OCI-LY7 (cell line): ENCODE measurements at regions not wholly inside any gene's neighbourhood (a gene's known extent, or its start where the extent isn't known, plus 50 kb on each side); places are given as distances from the start of the nearest gene placed in this dataset.

Experiments
- BruUV-seq: library from RNA; stranded (reverse); fragments of 400-500 nt; replicated peaks from 2 replicates; lab custom pipeline; 2021; lab: Mats Ljungman, UMichigan
- CTCF ChIA-PET: fragments of 300-600 bp; sonication (Branson Sonifier 250); formaldehyde crosslinking; loops from one replicate; lab custom pipeline; 2022; ENCODE audit warnings: antibody characterized with exemption; ENCODE audit not compliant: unreplicated experiment; lab: Charles Lee
- POLR2A ChIA-PET: fragments of 300-600 bp; sonication (Branson Sonifier 250); formaldehyde crosslinking; loops from one replicate; lab custom pipeline; 2022; ENCODE audit warnings: antibody characterized with exemption; lab: Charles Lee
- DNase-seq: peaks from one replicate; pipeline ENCODE4 v3.0.0-alpha.2; 2015; ENCODE audit warnings: low spot score
- H2AFZ ChIP-seq: fragments of 200-600 bp; sonication (generic), shearing (Covaris generic); 2 replicates; pipeline ENCODE4 v1.6.1; 2014; ENCODE audit warnings: mild to moderate bottlenecking, antibody characterized with exemption, low read length, moderate library complexity
- H3K27ac ChIP-seq: fragments of 200-600 bp; sonication (generic); 2 replicates; pipeline ENCODE4 v1.5.1; 2014; ENCODE audit warnings: mixed run types, low read depth, mild to moderate bottlenecking, moderate library complexity, low read length, inconsistent platforms; ENCODE audit not compliant: poor library complexity, severe bottlenecking
- H3K36me3 ChIP-seq: fragments of 200-600 bp; sonication (generic); 2 replicates; pipeline ENCODE4 v1.6.1; 2014; ENCODE audit warnings: mild to moderate bottlenecking, antibody characterized with exemption, low read length, moderate library complexity, mixed read lengths; ENCODE audit not compliant: insufficient read depth
- H3K4me1 ChIP-seq: fragments of 200-600 bp; sonication (generic); 2 replicates; pipeline ENCODE4 v1.5.1; 2014; ENCODE audit warnings: mild to moderate bottlenecking, low read length; ENCODE audit not compliant: insufficient read depth, poor library complexity, severe bottlenecking
- H3K4me2 ChIP-seq: fragments of 200-600 bp; sonication (generic); 2 replicates; pipeline ENCODE4 v1.6.1; 2014; ENCODE audit warnings: mild to moderate bottlenecking, low read length
- H3K4me3 ChIP-seq: fragments of 200-600 bp; sonication (generic); 2 replicates; pipeline ENCODE4 v1.5.1; 2014; ENCODE audit warnings: mild to moderate bottlenecking, low read depth, low read length; ENCODE audit not compliant: poor library complexity, severe bottlenecking
- H3K79me2 ChIP-seq: fragments of 200-600 bp; sonication (generic); 2 replicates; pipeline ENCODE4 v1.6.1; 2016; ENCODE audit warnings: low read depth, mild to moderate bottlenecking, low read length, moderate library complexity, mixed read lengths; ENCODE audit not compliant: insufficient read depth
- H3K9me2 ChIP-seq: fragments of 200-600 bp; sonication (generic); 2 replicates; pipeline ENCODE4 v1.6.1; 2016; ENCODE audit warnings: mild to moderate bottlenecking, low read length, mixed read lengths; ENCODE audit not compliant: insufficient read depth
- H3K9me3 ChIP-seq: fragments of 200-600 bp; sonication (generic); 2 replicates; pipeline ENCODE4 v1.6.1; 2014; ENCODE audit warnings: mild to moderate bottlenecking, mixed run types, low read length, mixed read lengths
- H4K20me1 ChIP-seq: fragments of 200-600 bp; sonication (generic); 2 replicates; pipeline ENCODE4 v1.6.1; 2014; ENCODE audit warnings: mild to moderate bottlenecking, antibody characterized with exemption, low read length, moderate library complexity, mixed read lengths; ENCODE audit not compliant: insufficient read depth
- CTCF ChIP-seq: fragments of 200-600 bp; sonication (generic); conservative IDR thresholded peaks from 2 replicates; pipeline ENCODE4 v1.5.1; 2014; ENCODE audit warnings: mild to moderate bottlenecking, antibody characterized with exemption, low read length, moderate library complexity, mixed read lengths
- EZH2phosphoT487 ChIP-seq: fragments of 200-600 bp; sonication (generic); IDR thresholded peaks from 2 replicates; pipeline ENCODE4 v1.6.1; 2018; ENCODE audit warnings: low read depth, borderline replicate concordance, mild to moderate bottlenecking, mixed run types, antibody characterized with exemption, low read length, moderate library complexity, mixed read lengths
- intact Hi-C: fragments of 100-400 bp; cut with micrococcal nuclease; formaldehyde crosslinking; loops from one replicate; pipeline ENCODE4 v1.10.0; 2022; ENCODE audit not compliant: unreplicated experiment

DNA sequence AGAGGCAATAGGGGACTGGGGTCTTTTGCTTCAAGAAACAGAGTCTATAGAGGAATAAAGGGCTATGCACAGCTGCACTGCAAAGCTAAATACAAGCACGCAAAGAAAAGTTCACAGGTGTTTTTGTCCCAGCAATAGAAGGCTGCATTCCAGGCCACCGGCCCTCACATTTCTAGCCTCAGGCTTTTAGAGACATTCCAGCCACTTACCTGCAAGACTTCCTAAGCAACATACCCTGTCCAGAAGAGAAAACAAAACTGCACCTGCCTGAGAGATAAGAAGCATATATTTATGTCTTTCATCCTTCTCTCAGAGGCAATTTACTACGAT is 220.5 kb downstream of the OPA1 start:
- H2AFZ ChIP-seq: no peak overlapping the region
- H4K20me1 ChIP-seq: no peaks in the 10 kb centered on the region
- ChIA-PET POLR2A (no interaction called here), CTCF (no interaction called here)
- DNase-seq: no peak
- H3K79me2 ChIP-seq: no peaks in the 10 kb centered on the region
- H3K9me3 ChIP-seq: no peaks in the 10 kb centered on the region
- no peaks in the 10 kb centered on the region for H3K4me1 ChIP-seq
- BruUV-seq: no TSS peak
- no peak overlapping the region for H3K4me3 ChIP-seq
- TF ChIP-seq EZH2phosphoT487: no peak
- no peak for TF ChIP-seq CTCF
- intact Hi-C loops: no loop called here
- no peaks in the 10 kb centered on the region for H3K36me3 ChIP-seq
- no peaks in the 10 kb centered on the region for H3K9me2 ChIP-seq
- H3K4me2 ChIP-seq: no peak overlapping the region
- no peak overlapping the region for H3K27ac ChIP-seq

- BruUV-seq: no TSS peak
- Histone ChIP-seq H4K20me1 (no peaks in the 10 kb centered on the region), H2AFZ (no peak overlapping the region), H3K4me3 (no peak overlapping the region), H3K4me1 (no peaks in the 10 kb centered on the region), H3K9me3 (no peaks in the 10 kb centered on the region), H3K36me3 (no peaks in the 10 kb centered on the region), H3K4me2 (no peak overlapping the region), H3K9me2 (no peaks in the 10 kb centered on the region), H3K79me2 (no peaks in the 10 kb centered on the region), H3K27ac (no peak overlapping the region)
- ChIA-PET POLR2A (no interaction called here), CTCF (no interaction called here)
- intact Hi-C loops: no loop called here
- DNase-seq: no peak
- TF ChIP-seq EZH2phosphoT487: no peak
- no peak for TF ChIP-seq CTCF
Measured at GRCh38 chr3:193814166-193814892, 221.3 kb downstream of the OPA1 start.

- Histone ChIP-seq H3K9me2 (no peaks in the 10 kb centered on the region), H3K4me3 (no peak overlapping the region), H3K4me1 (no peaks in the 10 kb centered on the region), H3K27ac (no peak overlapping the region), H3K79me2 (no peaks in the 10 kb centered on the region), H4K20me1 (no peaks in the 10 kb centered on the region), H3K36me3 (no peaks in the 10 kb centered on the region), H3K9me3 (no peaks in the 10 kb centered on the region), H2AFZ (no peak overlapping the region), H3K4me2 (no peak overlapping the region)
- intact Hi-C loops: no loop called here
- CTCF ChIA-PET: no interaction called here
- POLR2A ChIA-PET: no interaction called here
- BruUV-seq: no TSS peak
- TF ChIP-seq CTCF (no peak), EZH2phosphoT487 (no peak)
- DNase-seq: no peak
Measured at GRCh38 chr3:193815246-193816027, 222.4 kb downstream of the OPA1 start.
